Adrenal gland (tissue), 9 donors: ENCODE measurements at regions not wholly inside any gene's neighbourhood (a gene's known extent, or its start where the extent isn't known, plus 50 kb on each side); places are given as distances from the start of the nearest gene placed in this dataset.
"Not testable (repeated sequence)": the region's sequence is repeated elsewhere in the genome, so short reads cannot be mapped to it uniquely, and the experiment has no call there.

Experiments
- DNase-seq, 7 donors: peaks; one replicate each; pipeline ENCODE4 v3.0.0-alpha.2; 2019 to 2020
- H3K27ac ChIP-seq, 5 donors: fragments of 200-600 bp; sonication (generic) in 4 of 5; 1 replicate in 3 of 5; 2 replicates in 2 of 5; pipeline versions ENCODE4 v1.5.1 to v1.8.0; 2016 to 2020; ENCODE audit warnings: mild to moderate bottlenecking in 1 of 5
- H3K27me3 ChIP-seq: fragments of 200-600 bp; 2 replicates; pipeline ENCODE4 v1.8.0; 2021
- H3K36me3 ChIP-seq, 2 donors: fragments of 200-600 bp; replicated peaks in 1 of 2; 1 replicate in 1 of 2; 2 replicates in 1 of 2; pipeline versions ENCODE4 v1.5.1 to v1.8.0; 2018 to 2022
- H3K4me1 ChIP-seq, 2 donors: fragments of 200-600 bp; replicated peaks in 1 of 2; 1 replicate in 1 of 2; 2 replicates in 1 of 2; pipeline versions ENCODE4 v1.5.1 to v1.8.0; 2018 to 2021
- H3K4me3 ChIP-seq, 4 donors: fragments of 200-600 bp; sonication (generic) in 3 of 4; one replicate each; pipeline ENCODE4 v1.5.1; 2016 to 2018
- H3K9me3 ChIP-seq, 3 donors: fragments of 200-600 bp; sonication (generic) in 1 of 3; replicated peaks in 1 of 3; 1 replicate in 2 of 3; 2 replicates in 1 of 3; pipeline versions ENCODE4 v1.5.1 to v1.8.0; 2016 to 2021
- CTCF ChIP-seq, 6 experiments: fragments of 450-650 bp in 4 of 6; fragments of 200-600 bp in 2 of 6; sonication (generic) in 1 of 6; IDR thresholded peaks; 1 replicate in 5 of 6; 2 replicates in 1 of 6; pipeline versions ENCODE4 v1.5.1 to v1.8.0; 2016 to 2021; ENCODE audit warnings: antibody characterized with exemption in 6 of 6, mild to moderate bottlenecking in 2 of 6, moderate library complexity in 1 of 6
- WGBS, 4 donors: extraction: QIAGEN DNeasy Blood & Tissue Kit in 2 of 4; methylation state at CpG; one replicate each; pipeline versions ENCODE4 v1.1.5 to v1.1.7; 2013 to 2017; 5-methylcytosine and 5-hydroxymethylcytosine counted together
- intact Hi-C, 2 donors: fragments of 100-400 bp; cut with DNase I; formaldehyde crosslinking; loops; one replicate each; pipeline versions ENCODE4 v1.14.1 to v1.15.0; 2022 to 2023
- small RNA-seq, 2 donors: library from RNA; depleted of rRNA; stranded (forward); fragments of <200 nt; gene quantifications; one replicate each; pipeline ENCODE3, GENCODE V24; 2016
- donor health status: healthy with polysubstance abuse.
- donor health status: Bipolar disorder and iron deficiency.
- donor health status: DM: yes; HTN: yes; CAD: no.
- donor health status: DM: no; HTN: no; CAD: no.
- donor health status: DM: no; HTN: no; CAD: no.

GRCh38 chr21:8695889-8696288 lies 1825.5 kb upstream of the TPTE start:
- H3K4me3 ChIP-seq, H3K9me3 ChIP-seq, H3K4me1 ChIP-seq, DNase-seq, H3K27me3 ChIP-seq, intact Hi-C loops, H3K36me3 ChIP-seq, H3K27ac ChIP-seq: not testable (repeated sequence)
- 12 to 26% (median 19%) methylated on average over 2 to 5 of the region's 5 CpGs for WGBS, 4 donors

- H3K27ac ChIP-seq, H3K9me3 ChIP-seq, intact Hi-C loops, H3K4me3 ChIP-seq, H3K4me1 ChIP-seq, H3K27me3 ChIP-seq, H3K36me3 ChIP-seq: not testable (repeated sequence)
- peak in 1 of 6 experiments; percentile 34 for TF ChIP-seq CTCF (IDR thresholded peaks at IDR 0.05)
- 3 to 17% methylated on average over 2 to 3 of the region's 3 CpGs; no CpG with 5 or more reads in 2 of the 4 donors for WGBS, 4 donors
- DNase-seq = peak in 1 of 7 donors; percentile 26
These were observed 1820.1 kb upstream of the TPTE start for GRCh38 chr21:8701297-8701696.

GRCh38 chr21:8705829-8706228 lies 1815.6 kb upstream of the TPTE start:
- intact Hi-C loops, H3K4me3 ChIP-seq, DNase-seq, H3K27ac ChIP-seq, H3K27me3 ChIP-seq, H3K36me3 ChIP-seq, H3K4me1 ChIP-seq, H3K9me3 ChIP-seq: not testable (repeated sequence)
- no CpG with 5 or more reads among the region's 2 CpGs for WGBS, 4 donors

Small RNA genes in the stretch of these regions (small RNA-seq; reads per million reads assigned to genes)
- 0 reads per million in 2 donors for gene CR381572.1
